ENCODE measurements at regions not wholly inside any gene's neighbourhood (a gene's known extent, or its start where the extent isn't known, plus 50 kb on each side); places are given as distances from the start of the nearest gene placed in this dataset.

GRCh38 chr6:138005846-138006245 is 101.4 kb downstream of the PERP start:
- Histone ChIP-seq H3K4me3 (ENCODE audit: control insufficient read depth in 1 of 2, extremely low read depth in 1 of 2, low read length in 1 of 2) (no peak overlapping the region), H3K36me3 (ENCODE audit: control insufficient read depth in 2 of 2, extremely low read depth in 1 of 2, insufficient read depth in 1 of 2, low read length in 1 of 2) (no peaks in the 10 kb centered on the region), H3K9me3 (no peaks in the 10 kb centered on the region), H3K27ac (ENCODE audit: low read length) (no peak overlapping the region), H3K27me3 (replicated peaks in 1 of 2; ENCODE audit: control insufficient read depth in 2 of 2, extremely low read depth in 1 of 2, insufficient read depth in 2 of 2, low read length in 1 of 2) (peaks cover 0 to 5% of the 10 kb centered on the region in 2 experiments), H3K4me1 (ENCODE audit: control insufficient read depth in 1 of 2, extremely low read depth in 1 of 2, insufficient read depth in 2 of 2, low read length in 2 of 2) (peaks cover 0 to 2% of the 10 kb centered on the region in 2 experiments)
- ChIA-PET POLR2A (no interaction called here), CTCF (interaction anchor here (0.5 to 2.6 kb wide), 7 partner anchors 100 to 488 kb away, joined by 3 to 15 read pairs (median 5); partner anchors contain the start of gene PERP (in 1 of the 2))
- H3K27me3 Mint-ChIP-seq: peaks cover 0 to 3% of the 10 kb centered on the region in 2 donors
- no peaks in the 10 kb centered on the region for H3K9me3 Mint-ChIP-seq
- no CpG with 5 or more reads among the region's 5 CpGs for WGBS (ENCODE audit: insufficient coverage)
- peaks cover 2 to 6% (median 5%) of the 10 kb centered on the region in 3 donors for H3K4me1 Mint-ChIP-seq
- no peak overlapping the region for H3K4me3 Mint-ChIP-seq
- no peaks in the 10 kb centered on the region for H3K36me3 Mint-ChIP-seq
- peak in 1 of 4 experiments; percentile 80 for ATAC-seq (replicated peaks in 1 of 4)
- H3K27ac Mint-ChIP-seq: no peak overlapping the region
- DNase-seq: peak in 9 of 35 experiments; percentile 3 to 35 (median 16)

- POLR2A ChIA-PET: interaction anchor here in 1 of 2 donors (0.6 kb wide), 1 partner anchor 426 kb away, joined by 4 read pairs; no protein-coding TSS in a partner anchor
- Mint-ChIP-seq H3K36me3 (no peaks in the 10 kb centered on the region), H3K9me3 (no peaks in the 10 kb centered on the region), H3K4me1 (peaks cover 0 to 2% (median under 1%) of the 10 kb centered on the region in 3 donors), H3K27me3 (peaks cover 0 to 3% of the 10 kb centered on the region in 2 donors), H3K4me3 (no peak overlapping the region), H3K27ac (no peak overlapping the region)
- Histone ChIP-seq H3K4me1 (ENCODE audit: control insufficient read depth in 1 of 2, extremely low read depth in 1 of 2, insufficient read depth in 2 of 2, low read length in 2 of 2) (peaks cover 0 to 2% of the 10 kb centered on the region in 2 experiments), H3K9me3 (no peaks in the 10 kb centered on the region), H3K36me3 (ENCODE audit: control insufficient read depth in 2 of 2, extremely low read depth in 1 of 2, insufficient read depth in 1 of 2, low read length in 1 of 2) (no peaks in the 10 kb centered on the region), H3K4me3 (ENCODE audit: control insufficient read depth in 1 of 2, extremely low read depth in 1 of 2, low read length in 1 of 2) (no peak overlapping the region), H3K27me3 (replicated peaks in 1 of 2; ENCODE audit: control insufficient read depth in 2 of 2, extremely low read depth in 1 of 2, insufficient read depth in 2 of 2, low read length in 1 of 2) (peaks cover 0 to 5% of the 10 kb centered on the region in 2 experiments), H3K27ac (ENCODE audit: low read length) (no peak overlapping the region)
- ATAC-seq (replicated peaks in 1 of 4) (no peak), DNase-seq (peak in 6 of 35 experiments; percentile 2 to 32 (median 6))
- 40% methylated on average over 4 of the region's 5 CpGs for WGBS (ENCODE audit: insufficient coverage)
- CTCF ChIA-PET: interaction anchor here (0.6 to 2.0 kb wide), 9 partner anchors 9 to 302 kb away, joined by 3 to 10 read pairs (median 3); partner anchors contain the start of gene PERP (in 1 of the 2)
These were observed 100.2 kb downstream of the PERP start for GRCh38 chr6:138007014-138007472.

- Histone ChIP-seq H3K9me3 (no peaks in the 10 kb centered on the region), H3K4me1 (ENCODE audit: control insufficient read depth in 1 of 2, extremely low read depth in 1 of 2, insufficient read depth in 2 of 2, low read length in 2 of 2) (peaks cover 0 to 2% of the 10 kb centered on the region in 2 experiments), H3K27me3 (replicated peaks in 1 of 2; ENCODE audit: control insufficient read depth in 2 of 2, extremely low read depth in 1 of 2, insufficient read depth in 2 of 2, low read length in 1 of 2) (peaks cover 0 to 5% of the 10 kb centered on the region in 2 experiments), H3K27ac (ENCODE audit: low read length) (no peak overlapping the region), H3K4me3 (ENCODE audit: control insufficient read depth in 1 of 2, extremely low read depth in 1 of 2, low read length in 1 of 2) (no peak overlapping the region), H3K36me3 (ENCODE audit: control insufficient read depth in 2 of 2, extremely low read depth in 1 of 2, insufficient read depth in 1 of 2, low read length in 1 of 2) (no peaks in the 10 kb centered on the region)
- Mint-ChIP-seq H3K9me3 (no peaks in the 10 kb centered on the region), H3K36me3 (no peaks in the 10 kb centered on the region), H3K27ac (no peak overlapping the region), H3K4me1 (peaks cover 0 to 2% (median 0%) of the 10 kb centered on the region in 3 donors), H3K27me3 (peaks cover 0 to 2% of the 10 kb centered on the region in 2 donors), H3K4me3 (no peak overlapping the region)
- DNase-seq (no peak), ATAC-seq (replicated peaks in 1 of 4) (no peak)
- CTCF ChIA-PET: interaction anchor here in 1 of 2 donors (1.1 kb wide), 1 partner anchor 300 kb away, joined by 4 read pairs; no protein-coding TSS in a partner anchor
- WGBS (ENCODE audit: insufficient coverage): 100% methylated on average over 1 of the region's 3 CpGs
- POLR2A ChIA-PET: interaction anchor here in 1 of 2 donors (0.5 kb wide), 1 partner anchor 104 kb away, joined by 4 read pairs; no protein-coding TSS in a partner anchor
These were observed 98.4 kb downstream of the PERP start for GRCh38 chr6:138008791-138009190.

GRCh38 chr6:138011413-138011812 is 95.8 kb downstream of the PERP start:
- POLR2A ChIA-PET: no interaction called here

GRCh38 chr6:138012682-138013081 is 94.5 kb downstream of the PERP start:
- Mint-ChIP-seq H3K4me3 (no peak overlapping the region), H3K4me1 (no peaks in the 10 kb centered on the region), H3K9me3 (no peaks in the 10 kb centered on the region), H3K27me3 (no peaks in the 10 kb centered on the region), H3K36me3 (no peaks in the 10 kb centered on the region), H3K27ac (no peak overlapping the region)
- no CpG with 5 or more reads among the region's 1 CpG for WGBS (ENCODE audit: insufficient coverage)
- Histone ChIP-seq H3K36me3 (ENCODE audit: control insufficient read depth in 2 of 2, extremely low read depth in 1 of 2, insufficient read depth in 1 of 2, low read length in 1 of 2) (no peaks in the 10 kb centered on the region), H3K27ac (ENCODE audit: low read length) (no peak overlapping the region), H3K4me1 (ENCODE audit: control insufficient read depth in 1 of 2, extremely low read depth in 1 of 2, insufficient read depth in 2 of 2, low read length in 2 of 2) (no peaks in the 10 kb centered on the region), H3K27me3 (replicated peaks in 1 of 2; ENCODE audit: control insufficient read depth in 2 of 2, extremely low read depth in 1 of 2, insufficient read depth in 2 of 2, low read length in 1 of 2) (peaks cover 0 to 5% of the 10 kb centered on the region in 2 experiments), H3K4me3 (ENCODE audit: control insufficient read depth in 1 of 2, extremely low read depth in 1 of 2, low read length in 1 of 2) (no peak overlapping the region), H3K9me3 (no peaks in the 10 kb centered on the region)
- ChIA-PET POLR2A (interaction anchor here in 1 of 2 donors (0.6 to 0.7 kb wide), 2 partner anchors 18 to 260 kb away, joined by 3 read pairs; no protein-coding TSS in a partner anchor), CTCF (interaction anchor here (0.9 to 1.2 kb wide), 2 partner anchors 9 to 10 kb away, joined by 3 to 5 read pairs; no protein-coding TSS in a partner anchor)
- no peak for ATAC-seq (replicated peaks in 1 of 4)
- peak in 3 of 35 experiments; percentile 9 to 25 (median 17) for DNase-seq

More at GRCh38 chr6:138011413-138011812, 95.8 kb downstream of the PERP start:
- Mint-ChIP-seq H3K36me3 (no peaks in the 10 kb centered on the region), H3K4me3 (no peak overlapping the region), H3K27me3 (no peaks in the 10 kb centered on the region), H3K4me1 (no peaks in the 10 kb centered on the region), H3K9me3 (no peaks in the 10 kb centered on the region), H3K27ac (no peak overlapping the region)
- ATAC-seq (replicated peaks in 1 of 4): no peak
- Histone ChIP-seq H3K4me3 (ENCODE audit: control insufficient read depth in 1 of 2, extremely low read depth in 1 of 2, low read length in 1 of 2) (no peak overlapping the region), H3K27ac (ENCODE audit: low read length) (no peak overlapping the region), H3K9me3 (no peaks in the 10 kb centered on the region), H3K27me3 (replicated peaks in 1 of 2; ENCODE audit: control insufficient read depth in 2 of 2, extremely low read depth in 1 of 2, insufficient read depth in 2 of 2, low read length in 1 of 2) (peaks cover 0 to 5% of the 10 kb centered on the region in 2 experiments), H3K4me1 (ENCODE audit: control insufficient read depth in 1 of 2, extremely low read depth in 1 of 2, insufficient read depth in 2 of 2, low read length in 2 of 2) (no peaks in the 10 kb centered on the region), H3K36me3 (ENCODE audit: control insufficient read depth in 2 of 2, extremely low read depth in 1 of 2, insufficient read depth in 1 of 2, low read length in 1 of 2) (no peaks in the 10 kb centered on the region)
- CTCF ChIA-PET: interaction anchor here in 1 of 2 donors (0.6 to 1.0 kb wide), 6 partner anchors 9 to 511 kb away, joined by 3 to 6 read pairs (median 4); no protein-coding TSS in a partner anchor
- DNase-seq: no peak
- no CpG with 5 or more reads among the region's 1 CpG for WGBS (ENCODE audit: insufficient coverage)

GRCh38 chr6:138013959-138014358 is 93.3 kb downstream of the PERP start:
- peaks cover 0 to 3% of the 10 kb centered on the region in 2 experiments for H3K27me3 ChIP-seq (replicated peaks in 1 of 2; ENCODE audit: control insufficient read depth in 2 of 2, extremely low read depth in 1 of 2, insufficient read depth in 2 of 2, low read length in 1 of 2)
- ChIA-PET POLR2A (no interaction called here), CTCF (no interaction called here)
- H3K9me3 Mint-ChIP-seq: no peaks in the 10 kb centered on the region
- no peak overlapping the region for H3K4me3 ChIP-seq (ENCODE audit: control insufficient read depth in 1 of 2, extremely low read depth in 1 of 2, low read length in 1 of 2)
- no peak overlapping the region for H3K27ac ChIP-seq (ENCODE audit: low read length)
- peaks cover 0 to 4% of the 10 kb centered on the region in 2 donors for H3K27me3 Mint-ChIP-seq
- H3K4me1 Mint-ChIP-seq: no peaks in the 10 kb centered on the region
- no peaks in the 10 kb centered on the region for H3K36me3 ChIP-seq (ENCODE audit: control insufficient read depth in 2 of 2, extremely low read depth in 1 of 2, insufficient read depth in 1 of 2, low read length in 1 of 2)
- H3K4me3 Mint-ChIP-seq: no peak overlapping the region
- no peaks in the 10 kb centered on the region for H3K9me3 ChIP-seq
- 63% methylated on average over 1 of the region's 1 CpG for WGBS (ENCODE audit: insufficient coverage)
- H3K27ac Mint-ChIP-seq: no peak overlapping the region
- no peaks in the 10 kb centered on the region for H3K4me1 ChIP-seq (ENCODE audit: control insufficient read depth in 1 of 2, extremely low read depth in 1 of 2, insufficient read depth in 2 of 2, low read length in 2 of 2)
- DNase-seq (no peak), ATAC-seq (replicated peaks in 1 of 4) (no peak)
- no peaks in the 10 kb centered on the region for H3K36me3 Mint-ChIP-seq
